ENCODE measurements at regions not wholly inside any gene's neighbourhood (a gene's known extent, or its start where the extent isn't known, plus 50 kb on each side); places are given as distances from the start of the nearest gene placed in this dataset.

DNA sequence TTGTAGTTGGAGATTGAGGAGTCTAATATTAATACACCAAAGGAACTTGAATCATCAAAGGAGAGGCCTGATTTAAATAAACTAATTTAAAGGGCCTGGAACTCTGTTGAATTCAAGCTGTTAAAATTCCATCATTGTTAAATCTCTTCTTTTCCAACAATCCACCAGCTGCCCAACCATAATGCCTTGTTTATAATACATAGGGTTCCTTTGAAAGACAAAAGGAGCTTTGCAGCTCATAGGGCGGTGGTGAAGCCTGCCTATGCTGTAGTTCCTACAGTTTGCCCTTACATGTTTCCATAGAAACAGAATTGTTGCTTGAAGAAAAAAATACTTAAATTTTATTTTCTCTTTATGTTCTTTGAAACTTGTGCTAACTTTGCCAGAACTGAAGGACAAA is 102.8 kb downstream of the GLUD2 start:
- TF ChIP-seq CTCF (IDR thresholded peaks at IDR 0.05; ENCODE audit: low read depth, low read length, poor library complexity, severe bottlenecking) (no peak), EZH2phosphoT487 (IDR thresholded peaks at IDR 0.05; ENCODE audit: borderline replicate concordance, low read length) (no peak)
